ENCODE measurements at regions not wholly inside any gene's neighbourhood (a gene's known extent, or its start where the extent isn't known, plus 50 kb on each side); places are given as distances from the start of the nearest gene placed in this dataset.

GRCh38 chr2:194443926-194444325 is 1213.1 kb upstream of the SLC39A10 start:
- Histone ChIP-seq H3K9me2 (ENCODE audit: insufficient read depth) (no peaks in the 10 kb centered on the region), H3K4me1 (ENCODE audit: control insufficient read depth in 1 of 2, insufficient read depth in 2 of 2, low read length in 2 of 2) (no peaks in the 10 kb centered on the region), H3K4me3 (replicated peaks in 1 of 2; ENCODE audit: low read depth in 1 of 2, low read length in 2 of 2) (no peak overlapping the region), H3K27me3 (ENCODE audit: insufficient read depth, low read length) (no peaks in the 10 kb centered on the region), H3K4me2 (ENCODE audit: low read length) (no peak overlapping the region), H3K27ac (ENCODE audit: low read depth, low read length) (no peak overlapping the region), H3K36me3 (ENCODE audit: control insufficient read depth in 1 of 2, insufficient read depth in 2 of 2, low read length in 2 of 2) (no peaks in the 10 kb centered on the region), H3K9ac (ENCODE audit: low read length) (no peak overlapping the region), H4K20me1 (ENCODE audit: insufficient read depth) (no peaks in the 10 kb centered on the region), H3K79me2 (ENCODE audit: insufficient read depth, low read length) (no peaks in the 10 kb centered on the region), H3K9me3 (ENCODE audit: control insufficient read depth in 1 of 2, insufficient read depth in 1 of 2, low read depth in 1 of 2, low read length in 2 of 2) (no peaks in the 10 kb centered on the region), H2AFZ (ENCODE audit: low read depth, low read length, poor library complexity, severe bottlenecking) (no peak overlapping the region)
- ChIA-PET CTCF (no interaction called here), POLR2A (no interaction called here), RAD21 (ENCODE audit: low non-redundant PET in 1 of 2, low total read pairs in 2 of 2, uncharacterized antibody in 2 of 2, unreplicated experiment in 2 of 2) (no interaction called here)
- BruUV-seq (replicated peaks): no TSS peak
- no peak for ATAC-seq
- intact Hi-C loops (cut with micrococcal nuclease): no loop called here
- no peak for DNase-seq (ENCODE audit: low read depth, low spot score)
- TF ChIP-seq RAD21 (IDR thresholded peaks at IDR 0.05; ENCODE audit: low read depth) (no peak), ZNF274 (IDR thresholded peaks at IDR 0.05; ENCODE audit: low read depth, low read length) (no peak), SIN3A (IDR thresholded peaks at IDR 0.05; ENCODE audit: low read depth) (no peak), JUND (IDR thresholded peaks at IDR 0.05) (no peak), FOSL1 (IDR thresholded peaks at IDR 0.05; ENCODE audit: low read depth) (no peak), SRF (IDR thresholded peaks at IDR 0.05; ENCODE audit: low read depth) (no peak), ZFX (IDR thresholded peaks at IDR 0.05) (no peak)

- no peak overlapping the region for H2AFZ ChIP-seq (ENCODE audit: low read depth, low read length, poor library complexity, severe bottlenecking)
- ChIA-PET POLR2A (no interaction called here), CTCF (no interaction called here), RAD21 (ENCODE audit: low non-redundant PET in 1 of 2, low total read pairs in 2 of 2, uncharacterized antibody in 2 of 2, unreplicated experiment in 2 of 2) (no interaction called here)
- H3K27ac ChIP-seq (ENCODE audit: low read depth, low read length): no peak overlapping the region
- no peaks in the 10 kb centered on the region for H3K36me3 ChIP-seq (ENCODE audit: control insufficient read depth in 1 of 2, insufficient read depth in 2 of 2, low read length in 2 of 2)
- DNase-seq (ENCODE audit: low read depth, low spot score) (no peak), ATAC-seq (no peak)
- no peak overlapping the region for H3K4me3 ChIP-seq (replicated peaks in 1 of 2; ENCODE audit: low read depth in 1 of 2, low read length in 2 of 2)
- H3K4me1 ChIP-seq (ENCODE audit: control insufficient read depth in 1 of 2, insufficient read depth in 2 of 2, low read length in 2 of 2): no peaks in the 10 kb centered on the region
- no TSS peak for BruUV-seq (replicated peaks)
- H3K27me3 ChIP-seq (ENCODE audit: insufficient read depth, low read length): no peaks in the 10 kb centered on the region
- intact Hi-C loops (cut with micrococcal nuclease): no loop called here
- no peaks in the 10 kb centered on the region for H3K79me2 ChIP-seq (ENCODE audit: insufficient read depth, low read length)
- no peak overlapping the region for H3K9ac ChIP-seq (ENCODE audit: low read length)
- no peaks in the 10 kb centered on the region for H3K9me2 ChIP-seq (ENCODE audit: insufficient read depth)
- no peaks in the 10 kb centered on the region for H4K20me1 ChIP-seq (ENCODE audit: insufficient read depth)
- no peaks in the 10 kb centered on the region for H3K9me3 ChIP-seq (ENCODE audit: control insufficient read depth in 1 of 2, insufficient read depth in 1 of 2, low read depth in 1 of 2, low read length in 2 of 2)
- TF ChIP-seq REST (IDR thresholded peaks at IDR 0.05; ENCODE audit: low read depth) (no peak), EGR1 (IDR thresholded peaks at IDR 0.05; ENCODE audit: low read depth) (no peak), POLR2AphosphoS5 (IDR thresholded peaks at IDR 0.05; ENCODE audit: low read depth, low read length) (no peak), SIN3A (IDR thresholded peaks at IDR 0.05; ENCODE audit: low read depth) (no peak), JUND (IDR thresholded peaks at IDR 0.05) (no peak), SRF (IDR thresholded peaks at IDR 0.05; ENCODE audit: low read depth) (no peak), YY1 (IDR thresholded peaks at IDR 0.05; ENCODE audit: extremely low read depth, insufficient replicate concordance, low read depth, low read length) (no peak), CEBPB (IDR thresholded peaks at IDR 0.05; ENCODE audit: low read depth) (no peak), ZNF274 (IDR thresholded peaks at IDR 0.05; ENCODE audit: low read depth, low read length) (no peak)
- no peak overlapping the region for H3K4me2 ChIP-seq (ENCODE audit: low read length)
Observed at GRCh38 chr2:194424683-194425209, 1232.3 kb upstream of the SLC39A10 start.

All from HCT116 (cell line).